SK-N-SH treated with all-trans-retinoic acid at 6 μM for 48 hours (cell line): ENCODE measurements at regions not wholly inside any gene's neighbourhood (a gene's known extent, or its start where the extent isn't known, plus 50 kb on each side); places are given as distances from the start of the nearest gene placed in this dataset.

Source experiments
- ARNTL ChIP-seq: fragments of 450-650 bp; formaldehyde crosslinking; IDR thresholded peaks from 2 replicates; pipeline ENCODE4 v1.5.0; 2020; ENCODE audit warnings: low read depth, mild to moderate bottlenecking, moderate library complexity, borderline replicate concordance
- CREB5 ChIP-seq: fragments of 250-450 bp; sonication (Bioruptor Pico); IDR thresholded peaks from 2 replicates; pipeline ENCODE4 v1.5.1; 2020; ENCODE audit warnings: low read depth, mild to moderate bottlenecking, moderate library complexity
- GLIS3 ChIP-seq: fragments of 250-450 bp; sonication (Bioruptor Pico); IDR thresholded peaks from 2 replicates; pipeline ENCODE4 v1.5.0; 2020; ENCODE audit warnings: mild to moderate bottlenecking, moderate library complexity
- ISL1 ChIP-seq: fragments of 250-450 bp; sonication (Bioruptor Pico); IDR thresholded peaks from 2 replicates; pipeline ENCODE4 v2.1.2; 2022; ENCODE audit warnings: mild to moderate bottlenecking, moderate library complexity
- OSR1 ChIP-seq: fragments of 250-450 bp; sonication (Bioruptor Pico); IDR thresholded peaks from 2 replicates; pipeline ENCODE4 v1.8.0; 2022; ENCODE audit warnings: moderate library complexity, mild to moderate bottlenecking, inconsistent platforms
- PATZ1 ChIP-seq: fragments of 250-450 bp; sonication (Bioruptor Pico); IDR thresholded peaks from 2 replicates; pipeline ENCODE4 v1.8.0; 2020; ENCODE audit warnings: mild to moderate bottlenecking, moderate library complexity, borderline replicate concordance
- POU6F1 ChIP-seq: fragments of 250-450 bp; sonication (Bioruptor Pico); IDR thresholded peaks from 2 replicates; pipeline ENCODE4 v1.8.0; 2021; ENCODE audit warnings: low read depth, mild to moderate bottlenecking, moderate library complexity, borderline replicate concordance
- RARB ChIP-seq: fragments of 250-450 bp; sonication (Bioruptor Pico); IDR thresholded peaks from 2 replicates; pipeline ENCODE4 v1.8.0; 2021; ENCODE audit warnings: mild to moderate bottlenecking, moderate library complexity
- TOX ChIP-seq: fragments of 250-450 bp; sonication (Bioruptor Pico); IDR thresholded peaks from 2 replicates; pipeline ENCODE4 v1.8.0; 2021; ENCODE audit warnings: mild to moderate bottlenecking, moderate library complexity, borderline replicate concordance
- ZC3H10 ChIP-seq: fragments of 250-450 bp; sonication (Bioruptor Pico); IDR thresholded peaks from 2 replicates; pipeline ENCODE4 v1.5.1; 2021; ENCODE audit warnings: mild to moderate bottlenecking, moderate library complexity
- ZFP3 ChIP-seq: fragments of 250-450 bp; sonication (Bioruptor Pico); IDR thresholded peaks from 2 replicates; pipeline ENCODE4 v1.5.0; 2020; ENCODE audit warnings: mild to moderate bottlenecking, moderate library complexity
- ZNF565 ChIP-seq: fragments of 450-650 bp; formaldehyde crosslinking; conservative IDR thresholded peaks from 2 replicates; pipeline ENCODE4 v1.5.0; 2020; ENCODE audit warnings: low read depth, mild to moderate bottlenecking, moderate library complexity

- TF ChIP-seq CREB5 (CRISPR knock-in tag) (no peak), PATZ1 (CRISPR knock-in tag) (no peak), ZFP3 (CRISPR knock-in tag) (no peak), OSR1 (CRISPR knock-in tag) (no peak), GLIS3 (no peak), POU6F1 (no peak), TOX (CRISPR knock-in tag) (no peak), ZNF565 (CRISPR knock-in tag) (no peak), ZC3H10 (CRISPR knock-in tag) (no peak), RARB (CRISPR knock-in tag) (no peak), ARNTL (CRISPR knock-in tag) (no peak), ISL1 (CRISPR knock-in tag) (no peak)
These were observed 119.9 kb upstream of the MGAT4C start for GRCh38 chr12:86376052-86376451.
